ENCODE measurements at regions not wholly inside any gene's neighbourhood (a gene's known extent, or its start where the extent isn't known, plus 50 kb on each side); places are given as distances from the start of the nearest gene placed in this dataset.
A peak's percentile ranks its signal among the peaks of the same experiment; 100 is the strongest.

DNA sequence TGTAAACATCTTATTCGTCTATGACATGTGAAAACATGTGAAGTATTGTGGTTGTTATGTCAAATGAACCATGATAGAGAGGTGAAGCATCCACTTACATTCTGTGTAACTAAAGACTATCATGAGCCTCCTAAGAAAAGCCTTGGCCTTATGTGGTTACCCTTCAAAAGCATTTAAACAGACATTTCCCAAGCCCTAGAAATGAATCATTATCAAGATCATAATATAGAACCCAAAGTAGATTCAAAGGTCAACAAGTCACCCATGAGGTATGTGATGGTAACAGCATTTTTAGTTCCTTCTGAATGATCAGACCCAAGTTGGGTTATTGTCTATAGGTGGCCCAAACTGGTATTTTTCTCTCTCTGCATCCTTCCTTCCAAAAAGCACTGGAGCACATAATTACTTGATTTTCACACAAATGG lies 408.0 kb downstream of the TBL1XR1 start:
- DNase-seq: no peak

DNA sequence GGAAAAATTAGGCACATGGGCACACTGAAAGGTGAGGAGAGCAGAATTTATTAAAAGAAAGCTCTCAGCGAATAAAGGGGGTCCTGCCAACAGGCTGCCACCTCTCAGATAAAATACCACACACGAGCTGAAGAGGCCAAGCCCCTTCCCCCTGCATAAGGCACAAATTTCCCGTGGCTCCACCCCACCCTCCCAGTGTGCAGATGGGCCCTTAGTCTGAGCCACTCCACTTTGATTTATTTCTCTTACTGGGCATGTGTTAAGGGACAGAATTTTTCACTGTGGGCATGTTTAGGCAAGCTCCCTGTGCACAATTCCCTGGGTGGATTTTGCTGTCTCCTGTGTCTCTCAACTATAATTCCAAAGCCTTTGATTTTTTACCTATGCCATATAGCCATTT lies 409.8 kb downstream of the TBL1XR1 start:
- no peak for DNase-seq

DNA sequence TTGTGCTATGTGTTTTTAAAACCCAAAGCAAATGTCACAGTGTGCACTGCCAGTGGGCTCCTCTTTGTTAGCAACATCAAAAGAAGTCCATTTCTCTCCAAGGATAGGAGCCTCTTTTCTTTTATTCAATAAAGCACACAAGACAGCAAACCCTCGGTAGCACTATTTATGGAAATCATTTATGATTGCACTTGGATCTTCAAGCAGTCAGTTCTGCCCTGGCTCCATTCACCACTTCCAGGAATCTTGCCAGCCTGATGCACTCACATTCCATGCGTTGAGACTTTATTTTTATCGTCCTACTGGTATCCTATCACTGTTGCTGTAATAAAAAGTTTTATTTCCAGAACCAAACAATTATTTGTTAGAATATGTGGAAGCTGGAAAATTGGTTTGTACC lies 412.1 kb downstream of the TBL1XR1 start:
- DNase-seq: no peak

DNA sequence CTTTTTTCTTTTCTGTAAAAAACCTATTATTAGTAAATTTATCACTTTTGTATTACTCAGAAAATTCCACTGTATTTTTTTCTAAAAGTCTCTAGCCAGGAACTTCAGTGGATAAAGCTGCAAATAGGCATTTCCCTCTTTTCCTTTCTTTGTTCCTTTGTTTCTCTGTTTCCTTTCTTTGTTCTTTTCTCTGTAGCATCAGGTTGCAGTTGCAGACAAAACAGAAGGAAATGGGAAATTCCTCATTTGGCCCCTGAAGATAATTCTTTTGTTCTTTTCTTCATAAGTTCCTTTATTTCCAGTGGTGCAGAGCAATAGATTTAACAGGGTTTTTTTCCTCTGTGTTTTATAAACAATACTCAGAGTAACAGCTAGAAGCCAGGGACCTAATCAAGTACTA lies 416.5 kb downstream of the TBL1XR1 start:
- DNase-seq: no peak

DNA sequence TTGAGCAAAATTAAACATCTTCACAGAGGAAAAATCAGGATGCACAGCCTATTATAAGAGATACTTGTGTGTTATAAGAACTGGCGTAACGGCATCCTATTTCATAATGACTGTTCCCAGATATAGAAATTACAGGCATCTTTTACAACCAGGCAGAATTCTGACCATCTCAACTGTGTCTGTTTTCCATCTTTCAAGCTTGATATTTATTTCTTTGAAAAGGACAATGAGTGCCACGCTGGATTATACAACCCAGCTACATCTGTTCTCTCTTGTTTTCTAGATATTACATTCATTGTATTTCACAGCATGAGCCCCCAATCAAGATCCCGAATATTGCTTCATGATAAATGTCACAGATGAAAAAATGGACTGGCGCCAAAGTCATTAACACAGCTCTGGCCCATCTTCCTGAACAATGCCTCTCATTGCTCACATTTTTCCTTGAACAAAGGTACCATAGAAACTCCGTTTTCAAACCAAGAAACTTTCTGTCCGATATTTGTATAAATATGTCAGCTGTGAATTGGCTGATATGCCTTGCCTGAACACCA lies 420.6 kb downstream of the TBL1XR1 start:
- DNase-seq: no peak

DNA sequence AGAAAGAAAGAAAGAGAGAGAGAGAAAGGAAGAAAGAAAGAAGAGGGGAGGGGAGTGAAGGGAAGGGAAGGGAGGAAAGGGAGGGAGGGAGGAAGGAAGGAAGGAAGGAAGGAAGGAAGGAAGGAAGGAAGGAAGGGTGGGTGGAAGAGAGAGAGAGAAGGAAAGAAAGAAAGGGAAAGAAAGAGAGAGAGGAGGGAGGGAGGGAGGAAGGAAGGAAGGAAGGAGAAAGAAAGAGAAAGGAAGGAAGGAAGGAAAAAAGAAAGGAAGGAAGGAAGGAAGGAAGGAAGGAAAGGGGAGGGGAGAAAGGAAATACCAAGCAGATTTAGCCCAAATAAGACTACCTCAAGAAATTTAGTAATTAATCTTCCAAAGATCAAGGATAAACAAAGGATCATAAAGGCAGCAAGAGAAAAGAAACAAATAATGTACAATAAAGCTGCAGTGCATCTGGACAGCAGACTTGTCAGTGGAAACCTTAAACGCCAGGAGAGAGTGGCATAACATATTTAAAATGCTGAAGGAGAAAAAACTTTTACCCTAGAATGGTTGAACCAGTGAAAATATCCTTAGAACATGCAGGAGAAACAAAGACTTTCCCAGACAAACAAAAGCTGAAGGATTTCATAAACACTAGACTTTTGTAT lies 427.6 kb downstream of the TBL1XR1 start:
- no peak for DNase-seq

DNA sequence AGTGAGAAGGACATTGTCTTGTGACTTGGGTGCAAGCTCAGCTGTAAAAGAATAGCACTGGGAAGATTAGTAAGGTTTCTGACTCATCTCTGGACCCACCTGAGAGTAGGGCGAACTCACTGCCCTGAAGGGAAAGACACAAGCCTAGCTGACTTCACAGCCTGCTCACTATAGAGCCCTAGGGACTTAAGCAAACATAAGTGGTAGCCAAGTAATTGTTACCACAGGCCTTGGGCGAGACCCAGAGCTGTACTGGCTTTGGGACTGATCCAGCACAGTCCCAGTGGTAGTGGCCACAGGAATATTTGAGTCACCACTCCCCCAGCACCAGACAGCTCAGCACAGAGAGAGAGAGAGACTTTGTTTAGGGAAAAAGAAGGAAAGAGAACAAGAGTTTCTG lies 429.9 kb downstream of the TBL1XR1 start:
- no peak for DNase-seq

DNA sequence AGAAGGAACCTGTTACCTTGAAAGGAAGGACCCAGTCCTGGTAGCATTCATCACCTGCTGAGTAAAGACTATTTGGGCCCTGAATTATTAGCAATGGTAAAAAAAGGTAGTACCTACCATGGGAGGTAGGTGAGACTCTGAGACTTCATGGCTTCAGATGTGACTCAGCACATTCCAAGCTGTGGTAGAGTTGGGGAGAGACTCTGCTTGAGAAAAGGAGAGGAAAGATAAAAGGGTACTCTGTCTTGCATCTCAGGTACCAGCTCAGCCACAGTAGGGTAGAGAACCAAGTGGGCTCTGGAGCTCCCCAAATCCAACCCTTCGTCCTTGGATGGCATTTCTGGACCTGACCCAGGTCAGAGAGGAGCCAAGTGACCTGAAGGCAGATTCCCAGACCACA lies 430.4 kb downstream of the TBL1XR1 start:
- no peak for DNase-seq

DNA sequence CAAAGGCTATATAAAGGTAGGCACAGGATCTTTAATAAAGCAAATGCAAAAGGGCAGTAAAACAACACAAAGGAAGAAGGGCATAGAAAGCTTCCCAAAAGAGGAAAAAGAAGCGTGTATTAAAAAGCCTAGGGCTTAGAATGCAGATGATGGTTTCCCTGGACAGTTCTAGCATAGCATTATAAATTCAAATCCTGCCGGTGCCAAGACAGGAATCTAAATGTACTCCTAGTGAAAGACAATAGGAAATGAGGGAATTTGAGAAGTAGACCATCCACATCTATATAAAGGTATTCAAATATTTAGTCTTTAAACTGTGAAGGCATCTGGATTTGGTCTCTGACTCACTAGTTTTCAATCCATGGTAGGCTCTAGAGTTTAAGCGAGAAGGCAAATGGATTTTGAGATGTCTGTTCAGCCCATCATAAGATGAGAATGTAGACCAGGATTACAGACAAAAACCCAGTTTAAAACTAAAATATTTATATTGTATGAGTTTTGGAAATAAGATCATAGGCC lies 431.8 kb downstream of the TBL1XR1 start:
- DNase-seq: no peak

DNA sequence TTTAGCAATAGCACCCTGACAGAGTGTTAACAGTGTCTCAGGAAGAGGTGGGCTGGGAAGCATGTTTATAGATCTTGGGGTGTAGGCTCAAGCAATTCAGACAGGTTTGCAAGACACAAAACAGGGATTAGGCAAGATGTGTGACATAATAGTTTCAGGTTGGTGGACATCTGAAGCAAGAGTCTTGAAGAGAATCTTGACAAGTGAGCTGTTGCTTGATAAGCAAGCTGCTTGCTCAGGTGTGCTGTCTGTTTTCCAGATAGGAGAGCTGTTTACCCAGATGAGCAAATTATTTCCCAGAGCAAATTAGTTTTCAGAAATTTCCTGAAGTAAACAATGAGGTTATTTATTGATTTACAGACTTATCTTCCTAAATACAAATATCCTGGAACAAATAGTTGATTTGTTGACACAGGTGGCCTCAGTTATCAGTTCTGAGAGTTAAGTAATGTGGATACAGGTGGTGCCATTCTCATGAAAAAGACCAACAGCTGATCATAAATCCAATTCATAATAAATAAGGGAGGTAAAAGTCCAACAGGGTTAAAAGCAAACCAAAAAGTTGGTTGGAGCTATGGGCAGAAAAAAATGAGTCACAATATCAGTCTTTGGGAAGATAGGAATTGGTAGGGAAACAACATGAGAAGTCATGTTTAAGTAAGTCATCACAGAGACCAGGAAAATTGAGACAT lies 437.3 kb downstream of the TBL1XR1 start:
- no peak for DNase-seq

DNA sequence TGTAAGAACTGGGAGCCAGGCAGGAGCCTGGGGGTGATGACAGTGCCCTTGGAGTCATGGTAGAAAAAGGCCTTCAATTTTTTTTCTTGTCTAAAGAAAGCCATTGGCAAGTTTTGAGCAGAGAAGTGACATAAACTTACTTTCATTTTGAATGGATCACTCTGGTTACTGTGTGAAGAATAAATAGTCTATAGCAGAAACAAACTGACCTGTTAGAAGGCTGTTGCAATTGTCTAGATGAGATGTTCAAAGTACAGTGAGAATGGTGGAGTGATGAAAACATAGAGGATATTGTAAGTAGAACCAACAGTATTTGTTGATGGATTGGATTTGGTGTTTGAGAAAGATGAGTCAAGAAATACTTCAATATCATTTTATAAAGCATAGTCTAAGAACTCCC lies 439.9 kb downstream of the TBL1XR1 start:
- DNase-seq: no peak

DNA sequence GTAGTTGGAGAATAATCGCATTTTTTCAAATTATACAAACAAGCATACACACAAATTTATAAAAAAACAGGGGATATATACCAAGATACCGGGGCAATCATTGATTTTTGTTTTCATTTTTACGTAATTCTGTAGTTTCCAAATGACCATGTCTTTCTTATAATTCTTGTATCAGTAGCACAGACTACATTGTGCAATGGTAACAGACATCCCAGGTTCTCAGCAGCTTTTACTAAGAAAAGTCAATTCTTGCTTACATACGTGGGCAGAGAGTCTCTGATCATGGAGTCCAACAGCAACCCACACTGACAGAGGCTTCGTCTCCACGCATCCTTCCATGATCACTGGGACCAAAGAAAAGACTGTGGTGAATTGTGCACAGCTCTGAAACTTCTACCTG lies 441.3 kb downstream of the TBL1XR1 start:
- no peak for DNase-seq

DNA sequence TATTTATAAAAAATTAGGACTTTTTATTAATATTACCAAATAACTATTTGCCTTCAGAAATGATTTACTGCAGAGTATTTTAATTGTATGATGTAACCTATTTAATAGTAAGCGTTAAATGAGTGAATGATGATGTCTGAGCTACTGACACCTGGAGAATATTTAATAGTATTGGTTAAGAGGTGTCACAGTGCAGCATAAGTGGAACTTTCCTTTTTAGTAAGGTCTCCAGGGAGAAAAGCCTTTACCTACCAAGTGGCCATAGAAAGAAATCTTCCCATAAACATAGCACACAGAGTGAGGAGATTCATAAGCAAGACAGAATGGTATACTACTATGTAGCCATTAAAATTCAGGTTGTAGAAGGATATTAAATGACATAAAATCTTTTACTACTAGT lies 441.7 kb downstream of the TBL1XR1 start:
- peak; percentile 26 for DNase-seq

DNA sequence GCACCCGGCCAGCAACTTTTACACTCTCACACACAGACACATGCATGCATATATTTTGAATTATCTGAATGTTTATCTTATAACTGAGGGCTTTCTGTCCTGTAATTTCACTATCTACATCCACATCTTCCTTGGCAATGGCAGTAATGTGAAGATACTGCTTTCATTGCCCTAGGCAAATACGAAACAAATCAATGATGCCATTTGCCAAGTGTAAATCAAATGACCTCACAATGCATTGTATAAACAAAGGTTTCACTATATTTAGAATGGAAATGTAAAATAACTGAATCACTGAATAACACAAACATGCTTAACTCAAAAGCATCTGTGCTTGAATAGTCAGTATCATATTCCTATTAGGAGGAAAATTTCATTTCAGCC lies 455.6 kb downstream of the TBL1XR1 start:
- no peak for DNase-seq

DNA sequence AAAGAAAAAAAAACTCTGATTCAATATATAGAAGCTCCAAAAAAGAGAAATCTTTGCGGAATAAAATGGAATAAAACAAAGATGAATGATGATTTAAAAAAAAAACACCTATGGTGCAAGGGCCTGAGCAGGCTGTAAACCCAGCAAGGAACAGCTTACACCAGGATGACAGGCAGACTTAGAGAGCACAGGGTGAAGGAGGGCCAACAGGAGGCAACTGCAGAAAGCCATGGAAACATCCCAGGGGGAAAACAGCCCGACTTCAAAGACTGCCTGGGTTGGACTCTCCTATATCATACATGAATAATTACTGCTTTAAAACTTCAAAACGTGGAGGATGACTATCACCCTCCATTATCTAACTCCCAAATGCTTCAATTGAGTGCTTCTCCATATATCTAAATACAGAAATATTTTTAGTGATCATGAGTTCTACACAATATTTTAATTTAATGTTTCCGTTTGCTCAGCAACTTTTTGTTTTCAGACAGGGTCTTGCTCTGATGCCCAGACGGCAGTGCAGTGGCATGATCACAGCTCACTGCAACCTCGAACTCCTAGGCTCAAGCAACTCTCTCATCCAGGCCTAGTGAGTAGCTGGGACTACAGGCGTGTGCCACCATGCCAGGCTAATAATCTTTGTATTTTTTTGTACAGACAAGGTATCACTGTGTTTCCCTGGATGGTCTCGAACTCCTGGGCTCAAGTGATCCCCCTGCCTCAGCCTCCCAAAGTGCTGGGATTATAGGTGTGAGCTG lies 456.2 kb downstream of the TBL1XR1 start:
- DNase-seq: no peak

DNA sequence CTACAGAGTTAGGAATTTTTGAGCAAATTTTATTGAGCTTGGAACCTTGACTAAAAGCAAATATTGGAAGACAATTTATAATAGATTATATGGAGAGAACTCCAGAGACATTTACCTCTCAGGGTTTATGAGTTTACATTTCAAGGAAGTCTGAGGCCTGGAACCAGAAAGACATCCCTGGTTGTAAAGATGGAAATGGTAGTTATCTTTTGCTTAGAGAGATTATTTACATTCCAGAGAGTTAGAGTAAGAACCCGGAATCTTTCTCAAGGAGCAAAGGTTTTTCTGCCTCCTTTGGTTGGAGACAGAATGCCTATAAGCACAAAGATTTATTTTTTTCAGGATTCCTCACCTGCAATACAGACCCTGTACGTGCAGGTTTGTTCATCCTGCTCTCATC lies 458.1 kb downstream of the TBL1XR1 start:
- no peak for DNase-seq

DNA sequence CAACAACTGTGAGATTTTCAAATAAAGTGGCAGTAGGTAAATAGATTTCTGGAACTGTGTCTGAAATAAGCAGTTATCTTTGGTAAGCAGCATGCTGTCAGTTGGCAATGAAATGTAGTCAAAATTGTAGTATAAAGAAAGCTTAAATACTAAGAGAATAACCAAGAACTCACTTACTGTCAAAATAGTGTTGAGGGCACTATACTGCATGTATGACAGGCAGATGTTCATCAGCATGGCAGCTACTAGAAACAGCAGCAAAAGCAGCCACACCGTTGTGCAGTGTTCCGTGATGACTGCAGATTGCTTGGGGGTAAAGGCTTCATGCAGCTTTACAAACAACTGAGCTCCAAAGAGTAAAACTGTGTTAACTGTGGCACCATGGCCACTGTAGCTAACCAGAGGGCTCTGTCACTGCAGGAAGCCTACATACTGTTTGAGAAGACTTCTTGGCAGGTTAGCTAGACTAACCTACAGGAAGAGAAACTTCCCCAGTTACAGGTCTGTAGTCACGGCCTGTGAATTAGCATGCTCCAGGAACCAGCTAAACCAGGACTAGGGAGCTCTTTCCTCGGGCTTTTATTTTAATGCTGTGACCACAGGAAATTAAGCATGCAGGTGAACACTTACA lies 459.7 kb downstream of the TBL1XR1 start:
- DNase-seq: no peak

DNA sequence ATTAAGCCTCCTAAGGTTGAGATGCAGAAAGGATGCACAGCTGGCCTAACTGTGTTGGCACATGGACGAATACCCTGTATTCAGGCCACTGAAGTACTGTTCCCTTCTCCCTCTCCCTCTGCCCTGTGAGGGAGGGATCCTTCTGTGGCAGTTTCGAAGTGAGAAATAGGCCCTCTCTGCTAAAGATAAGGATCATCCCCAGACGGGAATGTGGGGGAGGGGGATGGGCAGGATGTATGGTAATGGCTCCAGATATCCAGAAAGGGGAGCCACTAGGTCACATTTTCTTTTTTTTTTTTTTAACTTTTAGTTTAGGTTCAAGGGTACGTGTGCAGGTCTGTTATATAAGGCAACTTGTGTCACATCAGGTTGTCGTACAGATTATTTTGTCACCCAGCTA lies 463.1 kb downstream of the TBL1XR1 start:
- no peak for DNase-seq

DNA sequence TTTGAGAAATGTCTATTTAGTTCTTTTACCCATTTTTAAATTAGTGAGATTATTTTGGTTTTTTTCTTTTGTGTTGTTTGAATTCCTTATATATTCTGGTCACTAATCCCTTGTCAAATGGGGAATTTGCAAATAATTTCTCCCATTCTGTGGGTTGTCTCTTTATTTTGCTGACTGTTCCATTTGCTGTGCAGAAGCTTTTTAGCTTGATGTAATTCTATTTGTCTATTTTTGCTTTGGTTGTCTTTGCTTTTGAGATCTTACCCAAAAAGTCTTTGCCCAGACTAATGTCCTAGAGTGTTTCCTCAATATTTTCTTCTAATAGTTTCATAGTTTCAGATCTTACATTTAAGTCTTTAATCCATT lies 472.9 kb downstream of the TBL1XR1 start:
- DNase-seq: no peak

DNA sequence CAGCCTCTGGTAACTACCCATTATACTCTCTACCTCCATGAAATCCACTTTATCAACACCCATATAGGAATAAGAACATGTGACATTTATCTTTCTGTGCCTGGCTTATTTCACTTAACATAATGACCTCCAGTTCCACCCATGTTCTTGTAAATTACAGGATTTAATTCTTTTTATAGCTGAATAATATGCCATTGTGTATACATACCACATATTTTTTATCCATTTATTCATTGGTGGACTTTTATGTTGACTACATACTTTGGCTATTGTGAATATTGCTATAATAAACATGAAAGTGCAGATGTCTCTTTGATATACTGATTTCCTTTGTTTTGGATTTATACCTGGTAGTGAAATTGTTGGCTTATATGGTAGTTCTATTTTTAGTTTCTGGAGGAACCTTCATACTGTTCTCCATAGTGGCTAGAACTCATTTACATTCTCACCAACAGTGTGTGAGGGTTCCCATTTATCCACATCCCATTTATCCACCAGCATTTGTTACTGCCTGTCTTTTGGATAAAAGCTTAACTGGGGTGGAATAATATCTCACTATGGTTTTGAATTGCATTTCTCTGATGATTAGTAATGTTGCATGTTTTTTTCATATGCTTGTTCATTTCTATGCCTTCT lies 473.4 kb downstream of the TBL1XR1 start:
- DNase-seq: no peak

DNA sequence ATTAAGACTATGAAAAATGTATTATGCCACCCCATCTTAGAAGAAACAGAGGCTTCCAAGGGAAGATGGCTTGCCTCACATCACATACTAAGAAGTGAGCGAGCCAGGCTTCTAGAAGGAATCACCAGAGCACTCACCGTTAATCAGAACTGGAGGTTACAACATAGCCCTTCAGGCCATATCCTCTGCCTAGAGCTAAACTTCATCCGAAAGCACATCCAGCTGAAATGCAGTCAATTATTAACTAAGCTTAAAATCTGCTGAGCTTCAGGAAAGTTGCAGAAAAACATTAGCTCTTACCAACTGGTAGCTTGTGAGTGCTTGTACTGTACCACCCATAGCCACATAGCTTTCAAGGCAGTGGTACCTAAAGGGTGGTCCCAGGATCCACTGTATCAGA lies 483.2 kb downstream of the TBL1XR1 start:
- no peak for DNase-seq

DNA sequence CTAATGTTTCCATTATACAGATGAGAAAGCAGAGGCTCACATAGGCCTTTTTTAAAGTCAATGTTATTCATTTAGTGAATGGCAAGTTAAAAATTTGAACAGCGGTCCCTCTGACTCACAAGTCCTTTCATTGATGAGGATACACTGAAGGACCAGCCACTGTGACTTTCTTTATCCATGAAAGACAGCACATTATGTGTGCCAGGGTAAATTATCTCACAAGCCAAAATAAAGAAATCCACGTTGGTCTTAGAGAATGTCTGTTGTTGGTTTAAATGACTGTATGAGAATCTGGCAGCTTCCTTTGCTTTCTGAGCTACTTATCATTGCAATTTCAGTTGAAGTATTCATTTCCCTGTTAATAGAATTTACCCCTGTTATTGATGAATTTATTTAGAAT lies 485.1 kb downstream of the TBL1XR1 start:
- DNase-seq: no peak

DNA sequence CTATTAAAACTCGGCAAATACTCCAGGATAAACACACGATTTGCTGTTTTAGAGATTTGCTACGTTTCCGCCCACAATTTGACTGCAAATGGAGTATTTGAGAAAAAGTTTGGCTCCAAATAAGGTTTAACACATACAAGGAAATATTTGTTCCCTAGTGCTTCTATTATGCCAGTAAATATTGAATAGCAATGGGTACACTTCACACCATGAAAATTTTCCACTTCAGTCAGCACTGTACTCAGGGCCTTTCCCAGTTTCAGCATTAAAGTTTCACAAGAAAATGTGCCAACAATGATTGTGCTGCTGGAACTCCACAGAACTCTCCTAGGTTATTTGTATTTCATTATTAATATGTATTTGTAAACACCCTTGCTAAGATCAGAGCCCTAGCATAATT lies 498.0 kb downstream of the TBL1XR1 start:
- DNase-seq: no peak

All from NCI-H1436 treated with DMSO at 0.1 percent for 48 hours (cell line).